ENCODE measurements at regions not wholly inside any gene's neighbourhood (a gene's known extent, or its start where the extent isn't known, plus 50 kb on each side); places are given as distances from the start of the nearest gene placed in this dataset.

- TF ChIP-seq CTCF (IDR thresholded peaks at IDR 0.05; ENCODE audit: poor library complexity, severe bottlenecking): no peak
- H3K4me3 ChIP-seq (ENCODE audit: severe bottlenecking): no peak overlapping the region
- H3K9me3 ChIP-seq (ENCODE audit: severe bottlenecking): no peaks in the 10 kb centered on the region
- DNase-seq (ENCODE audit: low spot score): no peak
- H3K4me1 ChIP-seq (ENCODE audit: insufficient read depth, poor library complexity, severe bottlenecking): no peaks in the 10 kb centered on the region
- H3K27ac ChIP-seq (ENCODE audit: poor library complexity, severe bottlenecking): no peak overlapping the region
- H3K36me3 ChIP-seq (ENCODE audit: low read depth): no peaks in the 10 kb centered on the region
- H3K27me3 ChIP-seq (ENCODE audit: insufficient read depth, poor library complexity, severe bottlenecking): peaks cover 100% of the 10 kb centered on the region
- ATAC-seq (ENCODE audit: low read depth): no peak
These were observed 222.6 kb upstream of the FOXF1 start for GRCh38 chr16:86287664-86288201.

GRCh38 chr16:86288716-86289294 lies 221.5 kb upstream of the FOXF1 start:
- Histone ChIP-seq H3K9me3 (ENCODE audit: severe bottlenecking) (no peaks in the 10 kb centered on the region), H3K4me3 (ENCODE audit: severe bottlenecking) (no peak overlapping the region), H3K27ac (ENCODE audit: poor library complexity, severe bottlenecking) (no peak overlapping the region), H3K27me3 (ENCODE audit: insufficient read depth, poor library complexity, severe bottlenecking) (peaks cover 100% of the 10 kb centered on the region), H3K4me1 (ENCODE audit: insufficient read depth, poor library complexity, severe bottlenecking) (no peaks in the 10 kb centered on the region), H3K36me3 (ENCODE audit: low read depth) (no peaks in the 10 kb centered on the region)
- ATAC-seq (ENCODE audit: low read depth) (no peak), DNase-seq (ENCODE audit: low spot score) (no peak)
- TF ChIP-seq CTCF (IDR thresholded peaks at IDR 0.05; ENCODE audit: poor library complexity, severe bottlenecking): no peak

- no peaks in the 10 kb centered on the region for H3K36me3 ChIP-seq (ENCODE audit: low read depth)
- H3K27me3 ChIP-seq (ENCODE audit: insufficient read depth, poor library complexity, severe bottlenecking): peaks cover 100% of the 10 kb centered on the region
- no peak overlapping the region for H3K27ac ChIP-seq (ENCODE audit: poor library complexity, severe bottlenecking)
- TF ChIP-seq CTCF (IDR thresholded peaks at IDR 0.05; ENCODE audit: poor library complexity, severe bottlenecking): no peak
- no peak for DNase-seq (ENCODE audit: low spot score)
- H3K4me3 ChIP-seq (ENCODE audit: severe bottlenecking): no peak overlapping the region
- no peaks in the 10 kb centered on the region for H3K4me1 ChIP-seq (ENCODE audit: insufficient read depth, poor library complexity, severe bottlenecking)
- H3K9me3 ChIP-seq (ENCODE audit: severe bottlenecking): no peaks in the 10 kb centered on the region
- ATAC-seq (ENCODE audit: low read depth): no peak
These were observed 221.0 kb upstream of the FOXF1 start for GRCh38 chr16:86289304-86289703.

GRCh38 chr16:86289907-86290306 lies 220.4 kb upstream of the FOXF1 start:
- no peaks in the 10 kb centered on the region for H3K9me3 ChIP-seq (ENCODE audit: severe bottlenecking)
- H3K4me3 ChIP-seq (ENCODE audit: severe bottlenecking): no peak overlapping the region
- H3K27me3 ChIP-seq (ENCODE audit: insufficient read depth, poor library complexity, severe bottlenecking): peaks cover 100% of the 10 kb centered on the region
- TF ChIP-seq CTCF (IDR thresholded peaks at IDR 0.05; ENCODE audit: poor library complexity, severe bottlenecking): no peak
- DNase-seq (ENCODE audit: low spot score): no peak
- no peaks in the 10 kb centered on the region for H3K36me3 ChIP-seq (ENCODE audit: low read depth)
- H3K27ac ChIP-seq (ENCODE audit: poor library complexity, severe bottlenecking): no peak overlapping the region
- H3K4me1 ChIP-seq (ENCODE audit: insufficient read depth, poor library complexity, severe bottlenecking): no peaks in the 10 kb centered on the region
- no peak for ATAC-seq (ENCODE audit: low read depth)

GRCh38 chr16:86291491-86291890 lies 218.8 kb upstream of the FOXF1 start:
- H3K27me3 ChIP-seq (ENCODE audit: insufficient read depth, poor library complexity, severe bottlenecking): peaks cover 98% of the 10 kb centered on the region
- DNase-seq (ENCODE audit: low spot score): no peak
- H3K27ac ChIP-seq (ENCODE audit: poor library complexity, severe bottlenecking): no peak overlapping the region
- no peaks in the 10 kb centered on the region for H3K4me1 ChIP-seq (ENCODE audit: insufficient read depth, poor library complexity, severe bottlenecking)
- no peaks in the 10 kb centered on the region for H3K9me3 ChIP-seq (ENCODE audit: severe bottlenecking)
- no peak for TF ChIP-seq CTCF (IDR thresholded peaks at IDR 0.05; ENCODE audit: poor library complexity, severe bottlenecking)
- H3K36me3 ChIP-seq (ENCODE audit: low read depth): no peaks in the 10 kb centered on the region
- no peak overlapping the region for H3K4me3 ChIP-seq (ENCODE audit: severe bottlenecking)
- ATAC-seq (ENCODE audit: low read depth): no peak
